ENCODE measurements at regions not wholly inside any gene's neighbourhood (a gene's known extent, or its start where the extent isn't known, plus 50 kb on each side); places are given as distances from the start of the nearest gene placed in this dataset.

- no peak for DNase-seq
Measured at GRCh38 chr22:47283616-47284270, 521.3 kb downstream of the TBC1D22A start.

DNA sequence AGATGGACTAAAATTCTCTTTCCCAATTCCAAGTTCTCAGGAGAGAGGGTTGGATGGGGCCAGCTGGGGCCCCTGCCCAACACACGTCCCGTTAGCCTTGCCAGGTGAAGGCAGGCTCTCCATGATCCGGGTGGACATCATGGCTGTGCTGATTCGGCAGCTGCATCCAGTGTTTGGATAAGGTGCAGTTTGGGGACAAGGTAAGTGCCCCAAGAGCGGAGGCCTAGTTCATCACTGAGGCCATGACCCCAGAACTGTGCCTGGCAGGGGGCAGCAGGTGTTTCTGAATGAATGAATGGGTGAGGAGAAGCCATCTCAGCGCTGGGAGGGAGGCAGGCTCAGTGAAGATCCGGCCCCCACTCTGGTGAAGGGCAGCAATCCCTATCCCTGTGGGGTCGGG, 520.4 kb downstream of the TBC1D22A start:
- no peak for DNase-seq

GRCh38 chr22:47282366-47282765, 519.9 kb downstream of the TBC1D22A start:
- DNase-seq, result no peak

DNA sequence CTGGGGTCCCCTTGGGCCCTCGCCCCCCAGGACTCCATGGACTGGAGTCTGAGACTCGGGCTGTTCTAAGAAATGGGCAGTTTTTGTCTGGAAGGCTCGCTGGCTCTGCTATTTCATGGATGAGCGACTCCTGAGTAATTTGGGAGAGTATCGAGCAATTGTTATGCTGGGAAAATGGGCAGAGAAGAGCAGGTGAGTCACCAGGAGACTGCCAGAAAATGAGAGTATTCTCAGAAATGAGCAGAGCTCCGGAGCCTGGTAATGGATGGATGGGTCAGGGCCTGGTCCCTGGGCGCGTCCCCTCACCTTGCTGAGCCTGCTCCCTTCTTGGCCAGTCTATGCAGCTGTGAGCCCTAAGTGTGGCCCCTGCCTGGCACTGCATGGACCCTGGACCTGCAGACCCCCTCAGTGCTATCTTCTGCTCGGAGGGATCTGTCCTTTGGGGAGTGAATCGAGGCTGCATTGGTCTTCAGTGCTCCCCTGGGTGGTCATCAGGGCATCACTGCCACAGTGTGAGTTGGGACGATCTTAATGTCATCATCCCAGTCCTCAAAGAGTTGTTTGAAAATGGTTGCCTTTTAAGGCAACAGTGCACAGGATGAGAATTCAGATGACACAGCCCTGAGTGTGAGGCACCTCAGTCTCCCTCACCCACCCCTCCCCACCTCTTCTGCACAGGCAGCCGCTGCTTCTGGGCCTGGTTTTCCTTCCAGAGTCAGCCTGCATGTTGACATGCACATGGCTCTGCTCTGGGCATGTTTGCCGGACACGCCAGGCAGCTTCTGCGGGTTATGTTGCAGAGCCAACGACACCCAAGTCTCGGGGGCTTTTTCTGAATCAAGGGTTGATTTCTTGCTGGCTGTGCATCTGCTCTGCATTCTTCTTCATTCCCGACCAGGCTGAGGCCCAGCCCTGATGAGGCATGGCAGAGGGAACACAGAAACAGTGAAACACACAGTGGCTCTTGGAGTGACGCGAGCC, 519.0 kb downstream of the TBC1D22A start:
- no peak for DNase-seq

DNA sequence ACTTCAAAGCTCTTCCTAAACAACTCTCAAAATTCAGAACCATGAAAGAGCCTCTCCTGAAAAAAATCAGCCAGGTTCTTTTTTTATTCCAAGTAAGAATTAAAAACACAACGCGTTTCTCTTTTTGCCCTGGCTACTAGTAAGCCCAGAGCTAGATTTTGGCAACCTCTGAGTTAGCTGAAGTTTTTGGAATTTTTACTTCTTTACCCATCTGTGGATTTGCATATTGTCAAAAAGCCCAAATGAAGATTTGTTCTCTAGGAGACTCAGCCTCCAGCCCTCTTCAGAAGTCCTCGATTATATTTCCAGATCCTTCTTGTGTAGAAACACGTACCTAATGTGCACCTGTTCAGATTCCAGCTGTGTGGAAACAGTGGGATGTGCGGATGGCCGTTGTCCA, 517.9 kb downstream of the TBC1D22A start:
- no peak for DNase-seq

DNA sequence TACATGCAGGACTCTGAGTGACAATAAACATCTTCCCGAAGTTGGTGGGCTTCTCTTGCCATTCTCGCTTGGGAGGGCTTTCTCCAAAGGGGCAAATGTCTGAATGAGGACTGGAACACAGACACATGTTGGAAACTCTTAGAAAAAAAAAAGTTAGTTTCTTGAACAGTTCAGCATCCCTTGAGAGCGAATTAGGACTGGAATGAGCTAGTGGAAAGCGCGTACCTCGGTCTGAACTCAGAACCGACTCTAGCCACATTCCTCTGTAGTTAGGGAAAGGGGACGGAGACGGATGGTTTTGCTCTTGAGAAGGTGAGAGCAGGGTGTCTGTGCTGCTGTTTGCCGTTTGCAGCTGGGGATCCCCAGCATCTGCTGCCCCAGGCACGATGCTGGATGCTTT, 517.3 kb downstream of the TBC1D22A start:
- DNase-seq, result no peak

GRCh38 chr22:47279337-47279736, 516.9 kb downstream of the TBC1D22A start:
- no peak for DNase-seq

DNA sequence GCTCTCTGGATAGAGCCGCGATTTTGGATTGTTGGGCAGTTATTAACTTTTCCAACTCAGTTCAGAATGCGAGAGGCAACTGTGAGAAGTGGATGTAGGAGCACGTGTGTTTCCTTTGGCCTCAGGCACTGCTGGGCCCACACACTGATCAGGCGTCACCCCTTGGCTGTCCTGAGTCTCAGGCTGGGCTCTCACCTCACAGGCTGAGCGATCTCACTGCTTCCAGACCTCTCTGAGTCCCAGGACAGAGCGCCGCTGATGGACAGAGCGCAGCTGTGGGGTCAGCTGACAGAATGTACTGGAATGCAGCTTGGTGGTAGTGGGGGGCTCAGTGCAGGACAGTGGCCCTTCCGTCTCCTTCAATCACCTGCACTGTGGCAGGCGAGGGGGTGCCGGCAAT, 516.2 kb downstream of the TBC1D22A start:
- DNase-seq, result no peak

GRCh38 chr22:47277531-47277930, 515.1 kb downstream of the TBC1D22A start:
- no peak for DNase-seq

GRCh38 chr22:47276991-47277390, 514.5 kb downstream of the TBC1D22A start:
- DNase-seq, result no peak

- no peak for DNase-seq
Measured at GRCh38 chr22:47276450-47276820, 514.0 kb downstream of the TBC1D22A start.

DNA sequence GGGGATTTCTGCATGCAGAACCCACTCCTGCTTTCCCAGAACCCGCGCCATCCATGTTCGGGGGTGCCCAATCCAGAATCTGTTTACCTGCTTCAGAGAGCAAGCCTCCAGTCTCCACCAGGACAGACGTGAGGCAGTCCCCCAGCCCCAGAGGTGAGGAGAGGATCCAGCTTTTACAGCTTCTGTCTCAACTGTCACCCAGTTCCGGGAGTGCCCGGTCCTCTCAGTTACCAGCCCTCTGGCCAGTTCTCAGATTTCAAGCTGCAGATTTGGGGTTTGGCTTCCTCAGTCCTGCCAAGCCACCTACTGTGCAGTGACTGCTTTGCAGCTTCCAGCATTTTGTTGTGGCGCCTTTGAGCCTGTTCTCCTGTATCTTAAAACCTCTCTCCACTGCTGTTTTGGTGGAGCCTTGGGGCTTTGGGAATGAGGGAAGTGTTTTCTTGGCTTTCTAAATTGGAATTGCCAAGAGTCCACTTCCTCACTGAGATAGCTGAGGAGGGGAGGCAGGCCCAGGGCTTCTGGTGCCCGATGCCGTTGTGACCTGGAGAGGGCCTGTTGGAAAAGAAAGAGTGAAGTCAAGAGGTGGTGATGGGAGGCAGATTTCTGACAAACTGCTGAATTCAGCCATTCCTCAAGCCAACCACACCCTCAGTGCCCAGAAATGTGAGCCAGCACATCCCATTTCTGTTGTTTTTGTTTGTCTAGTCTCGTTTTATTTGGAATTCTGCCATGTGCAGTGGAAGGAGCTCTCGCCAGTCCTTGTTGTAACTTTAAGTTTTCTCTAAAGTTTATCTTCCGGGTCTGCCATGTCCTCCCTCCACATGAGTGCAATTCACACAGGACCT, 513.4 kb downstream of the TBC1D22A start:
- no peak for DNase-seq

GRCh38 chr22:47274196-47274595, 511.7 kb downstream of the TBC1D22A start:
- no peak for DNase-seq

GRCh38 chr22:47270463-47271135, 508.1 kb downstream of the TBC1D22A start:
- no peak for DNase-seq

GRCh38 chr22:47269516-47270088, 507.2 kb downstream of the TBC1D22A start:
- no peak for DNase-seq

DNA sequence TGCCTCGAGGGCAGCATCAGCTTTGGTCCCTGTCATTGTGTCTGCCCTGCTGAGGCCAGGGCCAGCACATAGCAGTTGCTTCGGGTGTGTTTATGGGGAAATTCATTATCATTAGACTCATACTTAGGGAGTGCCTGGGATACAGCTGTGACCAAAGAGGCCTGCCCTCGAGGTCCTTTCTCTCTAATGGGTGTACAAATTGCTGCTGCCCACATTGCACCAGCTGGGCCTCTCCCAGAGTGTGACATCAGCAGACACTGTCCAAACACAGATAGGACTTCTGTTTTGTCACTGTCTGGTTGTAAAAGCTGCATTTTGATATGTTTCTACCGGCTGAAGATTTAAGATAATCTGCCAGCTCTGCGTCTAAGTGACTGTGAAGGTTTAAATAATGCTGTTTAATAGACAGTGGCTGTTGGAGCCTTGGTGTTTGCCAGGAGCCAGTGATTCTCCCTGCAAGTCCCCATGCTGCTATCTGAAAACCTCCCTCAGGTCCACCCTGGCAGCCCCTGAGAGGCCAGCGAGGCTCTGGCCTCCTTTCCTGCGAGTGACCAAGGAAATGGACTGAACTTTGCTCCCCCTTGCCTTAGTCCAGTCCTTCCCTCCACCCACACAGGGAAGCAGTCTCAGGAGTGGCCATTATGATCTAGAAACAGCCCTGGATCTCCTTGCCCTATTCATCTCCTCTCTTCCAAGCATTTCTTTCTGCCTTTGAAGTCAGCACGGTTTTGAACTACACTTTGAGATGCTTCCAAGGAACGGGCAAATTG, 505.2 kb downstream of the TBC1D22A start:
- no peak for DNase-seq

- no peak for DNase-seq
Measured at GRCh38 chr22:47266329-47266728, 503.9 kb downstream of the TBC1D22A start.

GRCh38 chr22:47260551-47260950, 498.1 kb downstream of the TBC1D22A start:
- no peak for DNase-seq

GRCh38 chr22:47259990-47260389, 497.5 kb downstream of the TBC1D22A start:
- no peak for DNase-seq

GRCh38 chr22:47259049-47259448, 496.6 kb downstream of the TBC1D22A start:
- no peak for DNase-seq

DNA sequence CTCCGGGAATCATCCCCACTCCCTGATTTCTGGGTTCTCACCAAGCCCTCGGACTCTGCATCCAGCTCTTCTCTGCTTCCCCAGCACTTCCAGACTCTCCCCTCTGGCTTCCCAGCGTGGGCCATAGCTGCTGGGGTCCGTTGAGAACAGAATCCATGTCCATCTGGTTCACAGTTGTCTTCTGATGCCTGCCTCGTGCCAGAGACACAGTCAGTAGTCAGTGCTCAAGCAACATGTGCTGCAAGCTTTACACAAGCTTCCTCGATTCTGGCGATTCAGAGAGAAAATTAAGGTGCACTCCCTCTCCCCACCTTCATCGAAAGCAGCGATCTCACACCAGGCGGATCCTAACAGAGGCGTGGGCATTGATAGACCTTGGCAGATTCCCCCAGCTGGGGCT, 495.5 kb downstream of the TBC1D22A start:
- DNase-seq, result no peak

DNA sequence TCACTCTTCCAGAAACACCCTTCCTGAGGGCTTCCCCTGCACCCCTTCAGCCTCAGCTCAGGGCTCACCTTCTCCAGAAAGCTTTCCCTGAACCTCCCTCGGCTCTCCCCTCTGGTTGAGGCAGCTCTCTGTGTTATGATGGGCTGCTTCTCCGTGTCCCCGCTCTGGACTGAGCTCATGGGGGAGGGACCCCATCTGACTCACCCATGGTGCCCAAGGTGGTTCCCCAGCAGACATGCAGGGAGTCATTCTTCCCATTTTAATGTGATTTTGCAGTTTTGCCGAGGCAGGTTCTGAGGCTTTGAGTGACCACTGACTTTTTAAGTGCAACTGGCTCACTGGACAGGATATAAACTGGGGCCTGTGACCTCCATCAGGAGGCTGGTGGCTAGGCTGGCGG, 495.1 kb downstream of the TBC1D22A start:
- no peak for DNase-seq

All from NCI-H1930 (cell line).